Sciatic nerve (tissue), 2 donors: ENCODE measurements at regions not wholly inside any gene's neighbourhood (a gene's known extent, or its start where the extent isn't known, plus 50 kb on each side); places are given as distances from the start of the nearest gene placed in this dataset.

Source experiments
- ATAC-seq: fragments of 200-7000 bp; cut with Tn5 transposase; one replicate; pipeline ENCODE4 v1.9.1; 2020; ENCODE audit warnings: mild to moderate bottlenecking, moderate library complexity
- DNase-seq: peaks from one replicate; pipeline ENCODE4 v3.0.0-alpha.2; 2020; ENCODE audit warnings: low spot score
- intact Hi-C: fragments of 100-400 bp; cut with DNase I; formaldehyde crosslinking; loops from one replicate; pipeline ENCODE4 v1.14.2; 2022
- donor health status: DM: no; HTN: no; CAD: no.
- donor health status: DM: no; HTN: no; CAD: no.

GRCh38 chr7:110186334-110186733, 904.6 kb upstream of the LRRN3 start:
- intact Hi-C loops, result no loop called here
- no peak for DNase-seq
- no peak for ATAC-seq

GRCh38 chr7:110187877-110188554, 902.9 kb upstream of the LRRN3 start:
- ATAC-seq (no peak), DNase-seq (no peak)

GRCh38 chr7:110204527-110204926, 886.4 kb upstream of the LRRN3 start:
- DNase-seq (no peak), ATAC-seq (no peak)
- intact Hi-C loops, result no loop called here

More at GRCh38 chr7:110187877-110188554, 902.9 kb upstream of the LRRN3 start:
- intact Hi-C loops, result no loop called here

- DNase-seq (no peak), ATAC-seq (no peak)
- intact Hi-C loops, result no loop called here
Observed at GRCh38 chr7:110205899-110206298, 885.0 kb upstream of the LRRN3 start.

- no peak for ATAC-seq
- intact Hi-C loops, result no loop called here
- DNase-seq, result no peak
Observed at GRCh38 chr7:110209884-110210283, 881.0 kb upstream of the LRRN3 start.

- intact Hi-C loops, result no loop called here
- no peak for ATAC-seq
- no peak for DNase-seq
Observed at GRCh38 chr7:110210941-110211608, 879.9 kb upstream of the LRRN3 start.

- DNase-seq (no peak), ATAC-seq (no peak)
- intact Hi-C loops, result no loop called here
Observed at GRCh38 chr7:110224643-110225042, 866.3 kb upstream of the LRRN3 start.

- ATAC-seq (no peak), DNase-seq (no peak)
- intact Hi-C loops, result no loop called here
Observed at GRCh38 chr7:110246118-110246517, 844.8 kb upstream of the LRRN3 start.

GRCh38 chr7:110253093-110253492, 837.8 kb upstream of the LRRN3 start:
- ATAC-seq, result no peak

GRCh38 chr7:110257673-110258072, 833.3 kb upstream of the LRRN3 start:
- no peak for ATAC-seq
- no peak for DNase-seq
- intact Hi-C loops, result no loop called here

More at GRCh38 chr7:110253093-110253492, 837.8 kb upstream of the LRRN3 start:
- DNase-seq, result no peak
- intact Hi-C loops, result no loop called here

GRCh38 chr7:110262251-110262650, 828.7 kb upstream of the LRRN3 start:
- intact Hi-C loops, result no loop called here

GRCh38 chr7:110264288-110264687, 826.6 kb upstream of the LRRN3 start:
- ATAC-seq (no peak), DNase-seq (no peak)
- intact Hi-C loops, result no loop called here

More at GRCh38 chr7:110262251-110262650, 828.7 kb upstream of the LRRN3 start:
- no peak for ATAC-seq
- DNase-seq, result no peak

GRCh38 chr7:110281362-110281761, 809.6 kb upstream of the LRRN3 start:
- intact Hi-C loops, result no loop called here
- ATAC-seq (no peak), DNase-seq (no peak)

GRCh38 chr7:110283056-110283455, 807.9 kb upstream of the LRRN3 start:
- intact Hi-C loops, result no loop called here
- no peak for DNase-seq
- no peak for ATAC-seq

- intact Hi-C loops, result no loop called here
- ATAC-seq (no peak), DNase-seq (no peak)
Observed at GRCh38 chr7:110291430-110291829, 799.5 kb upstream of the LRRN3 start.

GRCh38 chr7:110296321-110296720, 794.6 kb upstream of the LRRN3 start:
- ATAC-seq (no peak), DNase-seq (no peak)
- intact Hi-C loops, result no loop called here

GRCh38 chr7:110307776-110308175, 783.2 kb upstream of the LRRN3 start:
- ATAC-seq (no peak), DNase-seq (no peak)
- intact Hi-C loops, result no loop called here

- DNase-seq, result no peak
- ATAC-seq, result no peak
- intact Hi-C loops, result no loop called here
Observed at GRCh38 chr7:110308791-110309190, 782.1 kb upstream of the LRRN3 start.

- intact Hi-C loops, result no loop called here
- no peak for ATAC-seq
Observed at GRCh38 chr7:110309941-110310340, 781.0 kb upstream of the LRRN3 start.

GRCh38 chr7:110311556-110311955, 779.4 kb upstream of the LRRN3 start:
- no peak for ATAC-seq
- DNase-seq, result no peak
- intact Hi-C loops, result no loop called here

More at GRCh38 chr7:110309941-110310340, 781.0 kb upstream of the LRRN3 start:
- DNase-seq, result no peak
